ENCODE measurements at regions not wholly inside any gene's neighbourhood (a gene's known extent, or its start where the extent isn't known, plus 50 kb on each side); places are given as distances from the start of the nearest gene placed in this dataset.

DNA sequence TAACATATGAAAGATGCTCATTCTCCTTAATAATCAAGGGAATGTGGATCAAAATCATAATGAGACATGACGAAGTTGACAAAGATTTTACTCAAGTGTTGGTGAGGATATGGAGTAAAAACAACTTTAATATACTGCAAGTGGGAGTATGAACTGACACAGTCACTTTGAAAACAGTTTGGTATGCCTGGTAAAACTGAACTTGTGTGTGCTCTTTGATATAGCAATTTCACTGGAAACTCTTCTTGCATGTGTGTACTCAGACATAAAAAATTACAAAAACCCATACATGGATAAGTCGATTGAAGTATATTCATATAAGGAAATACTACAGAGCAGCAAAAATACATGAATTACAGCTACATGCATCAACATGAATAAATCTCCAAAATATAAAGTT is 182.5 kb downstream of the NFKBIZ start:
- TF ChIP-seq, protein P1, sequence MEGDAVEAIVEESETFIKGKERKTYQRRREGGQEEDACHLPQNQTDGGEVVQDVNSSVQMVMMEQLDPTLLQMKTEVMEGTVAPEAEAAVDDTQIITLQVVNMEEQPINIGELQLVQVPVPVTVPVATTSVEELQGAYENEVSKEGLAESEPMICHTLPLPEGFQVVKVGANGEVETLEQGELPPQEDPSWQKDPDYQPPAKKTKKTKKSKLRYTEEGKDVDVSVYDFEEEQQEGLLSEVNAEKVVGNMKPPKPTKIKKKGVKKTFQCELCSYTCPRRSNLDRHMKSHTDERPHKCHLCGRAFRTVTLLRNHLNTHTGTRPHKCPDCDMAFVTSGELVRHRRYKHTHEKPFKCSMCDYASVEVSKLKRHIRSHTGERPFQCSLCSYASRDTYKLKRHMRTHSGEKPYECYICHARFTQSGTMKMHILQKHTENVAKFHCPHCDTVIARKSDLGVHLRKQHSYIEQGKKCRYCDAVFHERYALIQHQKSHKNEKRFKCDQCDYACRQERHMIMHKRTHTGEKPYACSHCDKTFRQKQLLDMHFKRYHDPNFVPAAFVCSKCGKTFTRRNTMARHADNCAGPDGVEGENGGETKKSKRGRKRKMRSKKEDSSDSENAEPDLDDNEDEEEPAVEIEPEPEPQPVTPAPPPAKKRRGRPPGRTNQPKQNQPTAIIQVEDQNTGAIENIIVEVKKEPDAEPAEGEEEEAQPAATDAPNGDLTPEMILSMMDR (IDR thresholded peaks at IDR 0.05), result no peak
- TF ChIP-seq POLR2AphosphoS5 (IDR thresholded peaks at IDR 0.05; ENCODE audit: insufficient read depth in 1 of 2, low read depth in 1 of 2), result no peak
